GM12891 (cell line): ENCODE measurements at regions not wholly inside any gene's neighbourhood (a gene's known extent, or its start where the extent isn't known, plus 50 kb on each side); places are given as distances from the start of the nearest gene placed in this dataset.

ENCODE experiments used
- POLR2A ChIP-seq: IDR thresholded peaks from 2 replicates; pipeline ENCODE4 v1.6.1; 2011; ENCODE audit warnings: low read depth, low read length, control low read depth
- POLR2AphosphoS5 ChIP-seq: IDR thresholded peaks from 2 replicates; pipeline ENCODE4 v1.6.1; 2011; ENCODE audit warnings: low read depth, low read length, control low read depth
- POU2F2 ChIP-seq: IDR thresholded peaks from 2 replicates; pipeline ENCODE4 v1.6.1; 2011; ENCODE audit warnings: low read depth, mild to moderate bottlenecking, control low read depth, low read length, moderate library complexity
- SPI1 ChIP-seq: IDR thresholded peaks from 2 replicates; pipeline ENCODE4 v1.6.1; 2011; ENCODE audit warnings: low read depth, low read length, control low read depth
- TAF1 ChIP-seq: IDR thresholded peaks from 2 replicates; pipeline ENCODE4 v1.6.1; 2011; ENCODE audit warnings: low read depth, low read length, control low read depth

GRCh38 chr12:13811061-13811460, 170.3 kb downstream of the GRIN2B start:
- no peak for TF ChIP-seq TAF1
- TF ChIP-seq POLR2A = no peak
- TF ChIP-seq POLR2AphosphoS5 = no peak
- TF ChIP-seq SPI1 = no peak
- TF ChIP-seq POU2F2 = no peak
